HuH-7.5 (cell line): ENCODE measurements at regions not wholly inside any gene's neighbourhood (a gene's known extent, or its start where the extent isn't known, plus 50 kb on each side); places are given as distances from the start of the nearest gene placed in this dataset.

ENCODE experiments used
- DNase-seq: peaks from one replicate; pipeline ENCODE4 v3.0.0; 2011; ENCODE audit warnings: low spot score

GRCh38 chr2:219692521-219692920, 65.1 kb downstream of the SLC4A3 start:
- DNase-seq = no peak

DNA sequence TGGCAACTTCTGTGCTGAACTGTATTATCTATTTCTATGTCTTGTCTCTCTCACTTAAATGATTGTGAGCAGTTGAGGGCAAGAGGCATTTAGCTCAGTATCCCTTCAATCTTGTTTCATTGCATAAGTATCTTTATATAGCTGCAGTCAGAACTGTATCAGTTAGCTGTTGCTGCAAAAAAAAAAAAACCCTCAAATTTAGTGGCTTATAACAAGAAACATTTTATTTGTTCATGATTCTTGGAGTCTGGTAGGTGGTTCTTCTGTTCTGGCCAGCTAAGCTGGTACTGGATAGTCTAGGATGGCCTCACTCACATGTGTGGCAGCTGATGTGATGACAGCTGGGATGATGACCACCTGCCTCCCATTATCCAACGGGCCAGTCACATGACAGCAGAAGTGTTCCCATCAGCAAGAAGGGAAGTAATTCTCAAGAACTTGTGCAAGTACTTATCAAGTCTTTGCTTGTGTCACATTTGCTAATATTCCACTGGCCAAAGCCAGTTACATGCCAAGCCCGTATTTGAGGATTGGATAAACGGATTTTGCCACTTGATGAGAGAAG, 67.8 kb downstream of the SLC4A3 start:
- DNase-seq = no peak

DNA sequence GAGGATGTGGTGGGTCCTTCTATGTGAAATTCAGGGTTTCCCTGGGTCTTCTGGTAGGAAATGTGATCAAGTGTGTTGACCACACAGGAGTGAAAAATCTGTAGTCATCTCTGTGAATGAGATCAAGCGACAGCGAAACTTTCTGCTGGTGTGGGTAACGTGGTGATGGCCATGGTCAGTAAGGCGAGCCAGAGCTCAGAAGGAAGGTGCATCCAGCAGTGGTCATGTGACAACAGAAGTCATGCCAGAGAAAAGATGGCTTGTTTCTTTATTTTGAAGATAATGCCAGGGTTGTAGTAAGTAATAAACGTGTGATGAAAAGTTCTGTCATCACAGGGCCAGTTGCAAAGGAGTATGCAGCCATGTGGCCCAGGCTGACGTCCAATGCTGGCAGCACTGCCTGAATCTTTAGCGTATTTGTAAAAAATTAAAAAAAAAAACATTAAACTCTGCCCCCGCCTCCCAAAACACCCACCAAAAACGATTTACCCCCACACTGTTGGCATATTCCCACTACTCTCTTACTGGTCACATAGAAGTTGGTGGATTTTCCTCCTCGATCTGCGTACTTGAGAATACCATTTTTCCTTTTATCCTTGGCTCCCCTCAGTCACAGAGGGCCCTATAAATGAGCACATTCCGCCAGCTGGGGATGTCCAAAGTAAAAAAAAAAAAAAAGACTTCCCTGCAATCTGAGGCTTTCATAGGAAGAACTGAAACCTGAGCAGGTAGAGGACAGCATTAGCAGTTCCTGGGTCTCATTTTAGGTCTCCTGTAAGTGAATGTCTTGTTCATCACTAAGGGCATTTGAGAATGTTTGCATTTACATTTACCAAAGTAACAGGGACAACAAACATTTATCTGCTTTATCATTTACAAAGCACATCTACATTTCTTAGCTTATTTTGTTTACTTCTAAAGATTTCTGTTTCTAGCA, 70.6 kb downstream of the SLC4A3 start:
- no peak for DNase-seq

DNA sequence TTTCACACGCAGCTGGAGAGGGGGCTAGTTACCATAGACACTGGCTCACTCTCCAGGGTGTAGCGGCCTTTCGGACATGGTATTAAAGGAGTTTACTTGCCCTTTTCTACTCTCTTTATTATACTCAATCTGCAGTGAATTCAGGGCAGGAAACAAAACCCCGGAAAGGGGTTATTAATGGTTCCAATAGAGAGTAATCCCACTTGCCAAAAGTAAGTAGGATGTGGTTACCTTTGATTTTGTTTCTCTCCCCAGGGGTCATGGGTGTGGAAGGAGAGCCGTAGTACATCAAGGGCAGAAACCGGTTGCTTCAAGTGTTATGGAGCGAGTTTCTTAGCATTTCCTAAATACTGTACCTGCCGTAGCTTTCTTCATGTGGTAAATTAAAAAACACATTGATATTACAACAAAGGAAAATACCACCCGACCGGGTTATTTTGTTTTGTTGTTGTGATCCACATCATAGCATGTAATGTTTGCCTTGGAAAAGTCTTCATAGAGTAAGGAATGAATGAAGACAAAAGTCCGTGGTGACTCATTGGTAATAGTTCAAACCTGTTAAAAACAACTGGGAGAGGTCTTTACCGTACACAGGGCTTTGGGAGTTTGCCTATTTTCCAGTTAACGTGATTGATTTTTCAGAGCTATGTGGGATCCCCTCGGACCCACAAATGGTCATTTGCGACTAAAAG, 71.5 kb downstream of the SLC4A3 start:
- DNase-seq = no peak

GRCh38 chr2:219699440-219699821, 72.0 kb downstream of the SLC4A3 start:
- no peak for DNase-seq

GRCh38 chr2:219701847-219702634, 74.6 kb downstream of the SLC4A3 start:
- DNase-seq = no peak

DNA sequence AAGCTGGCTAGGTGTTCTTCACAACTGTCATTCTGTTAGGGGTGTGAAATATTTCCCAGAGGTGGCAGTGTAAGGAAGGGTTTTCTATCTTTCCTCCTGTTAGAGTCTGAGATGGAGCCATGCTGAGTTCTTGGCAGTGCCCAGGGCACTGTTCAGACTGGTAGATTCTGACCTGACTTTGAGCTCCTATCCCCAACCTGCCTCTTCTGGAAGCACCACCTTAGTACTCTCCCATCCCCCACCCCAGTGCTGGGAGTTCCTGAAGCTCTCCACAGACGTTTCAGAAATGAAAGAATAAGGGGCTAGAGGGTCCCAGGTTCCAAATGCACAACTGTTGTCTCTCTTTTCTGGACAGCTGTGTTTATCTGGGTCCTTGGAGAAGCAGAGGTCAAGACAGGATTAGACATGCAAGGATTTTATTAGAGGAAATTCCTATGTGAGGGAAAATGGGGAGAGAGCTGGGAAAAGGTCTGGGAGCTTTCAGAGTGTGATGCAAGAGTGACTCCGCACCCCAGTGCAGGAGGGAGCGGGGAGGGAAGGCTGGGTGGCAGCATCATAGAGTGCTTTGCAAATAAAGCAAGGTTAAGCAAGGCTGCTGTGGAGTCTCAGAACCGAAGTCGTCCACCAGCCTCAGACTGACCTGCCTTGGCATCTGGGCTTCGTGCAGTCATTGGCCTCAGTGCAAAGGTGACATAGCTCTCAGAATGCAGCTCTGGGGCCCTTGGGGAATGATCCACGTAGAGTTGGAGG, 75.5 kb downstream of the SLC4A3 start:
- no peak for DNase-seq

DNA sequence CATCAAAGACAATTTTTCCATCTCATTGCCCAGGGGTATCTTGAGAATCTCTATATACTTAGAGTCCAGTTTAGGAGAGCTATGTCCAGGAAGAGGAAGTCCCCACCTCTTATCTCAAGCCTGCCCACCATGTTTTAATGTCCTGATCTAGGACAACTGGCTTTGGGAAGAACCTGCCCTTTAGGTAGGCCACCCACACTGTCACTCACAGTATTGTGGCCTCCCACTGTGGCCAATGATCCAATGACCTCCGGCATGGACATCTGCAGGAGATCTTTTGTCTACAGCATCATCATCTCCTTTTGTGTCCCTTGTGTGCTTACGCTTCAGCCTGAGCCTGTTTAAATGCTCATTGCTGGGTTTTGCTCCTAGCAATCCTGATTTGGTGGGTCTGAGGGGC, 77.4 kb downstream of the SLC4A3 start:
- DNase-seq = no peak

DNA sequence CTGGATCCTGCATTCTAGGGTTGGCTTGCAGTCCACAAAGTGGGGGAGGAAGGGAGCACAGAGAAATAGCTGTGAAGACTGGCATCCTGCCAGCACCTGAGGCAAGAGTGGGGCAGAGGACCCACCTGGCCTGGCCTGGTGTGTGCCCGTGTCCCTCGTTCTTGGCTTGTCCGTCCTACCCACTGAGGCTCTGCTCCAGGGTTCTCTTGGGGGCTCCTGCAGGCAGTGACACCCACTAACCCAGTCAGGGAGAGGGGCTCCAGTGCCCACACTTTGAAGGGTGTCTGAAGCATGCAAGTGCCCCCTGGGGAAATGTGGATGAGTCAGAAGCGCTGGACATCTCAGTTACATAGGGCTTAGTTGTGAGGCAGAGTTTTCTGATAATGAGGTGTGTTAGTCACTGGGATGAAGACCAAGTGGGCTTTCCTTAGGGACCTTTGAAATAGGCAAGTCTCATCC, 79.4 kb downstream of the SLC4A3 start:
- DNase-seq = no peak

GRCh38 chr2:219707496-219708285, 80.3 kb downstream of the SLC4A3 start:
- DNase-seq = no peak

DNA sequence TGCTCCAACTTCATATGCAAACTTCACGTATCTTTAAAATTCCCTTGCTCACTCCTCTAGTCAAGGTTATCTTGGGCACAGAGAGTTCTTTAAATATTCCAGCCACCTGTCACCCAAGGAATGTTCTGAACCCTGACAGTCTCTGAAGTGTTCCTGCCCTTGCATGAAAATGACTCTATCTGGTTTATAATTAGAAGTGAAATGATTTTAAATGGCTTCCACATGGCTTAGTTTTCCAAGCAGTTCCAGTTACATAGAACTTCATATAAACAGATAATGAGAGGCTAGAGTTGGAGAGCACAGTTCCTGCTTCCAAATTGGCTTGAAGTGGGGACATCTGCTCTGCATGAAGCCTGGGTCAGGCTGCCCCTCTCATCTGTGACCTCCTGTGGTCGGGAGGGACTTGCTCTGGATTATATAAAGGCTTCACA, 81.9 kb downstream of the SLC4A3 start:
- no peak for DNase-seq

DNA sequence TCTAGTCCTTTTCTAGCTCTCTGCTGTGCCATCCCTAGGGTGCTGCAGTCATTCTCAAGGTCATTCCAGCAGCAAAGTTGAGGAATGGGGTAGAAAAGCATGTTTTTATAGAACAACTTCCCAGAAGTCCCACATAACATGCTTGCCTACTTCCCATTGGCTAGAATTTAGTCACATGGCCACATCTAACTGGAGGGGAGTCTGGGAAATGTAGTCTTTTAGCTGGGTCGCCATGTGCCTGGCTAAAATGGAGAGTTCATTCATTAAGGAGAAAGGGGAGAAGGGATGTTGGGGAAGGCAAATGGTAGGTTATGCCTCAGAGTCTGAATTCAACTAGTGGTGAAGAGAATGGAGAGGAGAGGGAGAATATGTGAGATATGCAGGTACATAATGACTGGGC, 85.7 kb downstream of the SLC4A3 start:
- no peak for DNase-seq

GRCh38 chr2:219714681-219715400, 87.4 kb downstream of the SLC4A3 start:
- DNase-seq = no peak

DNA sequence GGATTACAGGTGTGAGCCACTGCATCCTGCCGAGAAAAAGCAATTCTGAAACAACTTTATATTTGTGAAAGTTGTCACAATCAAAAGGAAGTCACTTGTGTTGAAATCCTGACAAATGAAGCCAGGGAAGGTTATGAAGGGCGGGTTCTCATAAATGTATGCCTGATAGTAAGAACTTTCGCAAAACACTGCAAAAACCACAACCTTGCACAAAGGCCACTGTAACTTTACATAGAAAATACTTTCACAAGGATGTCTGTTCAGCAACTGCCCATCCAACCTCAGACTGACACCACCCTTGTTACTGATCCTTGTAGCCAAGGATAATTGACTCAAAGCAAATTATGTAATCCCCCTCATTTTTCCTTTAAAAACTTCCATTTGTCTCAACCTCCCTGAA, 90.6 kb downstream of the SLC4A3 start:
- no peak for DNase-seq

GRCh38 chr2:219719521-219719920, 92.1 kb downstream of the SLC4A3 start:
- no peak for DNase-seq

DNA sequence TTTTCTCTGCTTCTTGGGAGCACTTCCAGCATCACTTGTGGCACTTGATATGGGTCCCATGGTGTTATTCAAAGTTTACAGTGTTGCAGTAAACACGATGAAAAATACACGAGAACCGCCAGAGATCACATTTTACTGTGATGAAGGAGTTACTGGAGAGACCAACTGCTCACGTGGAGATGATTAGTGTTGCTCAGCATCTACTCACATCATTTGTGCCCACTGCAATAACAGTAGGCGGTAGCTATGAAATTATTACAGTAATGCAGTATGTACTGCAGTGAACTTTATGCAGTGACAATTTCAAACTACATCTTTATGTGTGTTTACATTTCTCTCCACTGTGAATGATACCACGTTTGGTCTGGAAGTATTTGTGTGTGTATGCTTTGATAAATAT, 93.5 kb downstream of the SLC4A3 start:
- no peak for DNase-seq

- no peak for DNase-seq
Measured at GRCh38 chr2:219722276-219722879, 94.9 kb downstream of the SLC4A3 start.

DNA sequence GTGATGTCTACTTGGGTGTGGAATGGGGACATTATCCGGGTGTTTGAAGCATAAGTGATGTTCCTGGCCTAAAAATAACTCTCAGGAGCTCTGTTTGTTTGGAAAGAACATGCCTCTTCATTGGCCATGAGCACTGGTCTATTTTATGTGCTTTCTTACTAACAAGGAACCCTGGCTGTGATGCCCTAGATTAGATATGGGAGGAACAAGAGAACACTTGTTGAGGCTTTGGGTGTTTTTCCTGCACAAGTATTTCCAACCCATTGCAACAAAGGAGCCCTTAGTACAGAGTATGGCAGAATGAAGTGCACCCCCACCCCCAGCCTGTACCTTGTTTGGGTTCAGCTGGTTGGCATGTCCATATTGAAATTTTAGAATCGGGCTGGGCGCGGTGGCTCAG, 95.9 kb downstream of the SLC4A3 start:
- no peak for DNase-seq

DNA sequence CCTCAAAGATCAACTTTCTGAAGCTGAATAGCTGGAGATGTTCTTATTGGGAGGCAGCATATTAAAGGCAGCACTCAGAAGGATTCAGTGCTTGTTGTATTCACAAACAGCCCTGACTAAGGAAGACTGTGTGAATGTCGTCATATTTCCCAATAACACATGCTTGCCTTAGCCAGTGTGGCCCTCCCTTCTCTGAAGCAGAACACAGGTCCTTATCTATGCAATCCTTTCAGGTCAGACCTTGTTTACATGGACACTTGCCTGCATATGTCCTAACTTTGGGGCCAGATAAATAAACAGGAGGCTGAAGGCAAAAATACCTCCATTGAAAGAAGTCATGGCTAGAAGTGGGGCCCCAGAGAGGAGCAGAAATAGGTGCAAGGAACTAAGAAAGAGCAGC, 97.2 kb downstream of the SLC4A3 start:
- no peak for DNase-seq

GRCh38 chr2:219726916-219727315, 99.5 kb downstream of the SLC4A3 start:
- no peak for DNase-seq
